Endodermal cell (in vitro differentiated cells): ENCODE measurements at regions not wholly inside any gene's neighbourhood (a gene's known extent, or its start where the extent isn't known, plus 50 kb on each side); places are given as distances from the start of the nearest gene placed in this dataset.

Experiments used
- DNase-seq: peaks from one replicate; pipeline ENCODE4 v3.0.0-alpha.2; 2017
- H3K27ac ChIP-seq: 2 replicates; pipeline ENCODE4 v1.5.1; 2013; ENCODE audit warnings: mild to moderate bottlenecking, low read depth, low read length, moderate library complexity
- H3K27me3 ChIP-seq: 2 replicates; pipeline ENCODE4 v1.6.1; 2013; ENCODE audit warnings: mild to moderate bottlenecking, low read length, moderate library complexity; ENCODE audit not compliant: insufficient read depth, control insufficient read depth, poor library complexity, severe bottlenecking
- H3K36me3 ChIP-seq: 2 replicates; pipeline ENCODE4 v1.7.0; 2013; ENCODE audit warnings: mild to moderate bottlenecking, low read length, moderate library complexity; ENCODE audit not compliant: control insufficient read depth, insufficient read depth
- H3K4me1 ChIP-seq: one replicate; pipeline ENCODE4 v1.7.0; 2013; ENCODE audit warnings: low read length; ENCODE audit not compliant: control insufficient read depth, insufficient read depth
- H3K4me3 ChIP-seq: 2 replicates; pipeline ENCODE4 v1.5.1; 2013; ENCODE audit warnings: mild to moderate bottlenecking, low read length, moderate library complexity
- H3K9ac ChIP-seq: 2 replicates; pipeline ENCODE4 v1.6.1; 2013; ENCODE audit warnings: mild to moderate bottlenecking, low read length, moderate library complexity; ENCODE audit not compliant: poor library complexity, severe bottlenecking; ENCODE audit errors: extremely low read depth
- H3K9me3 ChIP-seq: 2 replicates; pipeline ENCODE4 v1.6.1; 2013; ENCODE audit warnings: mild to moderate bottlenecking, low read length, moderate library complexity; ENCODE audit not compliant: control insufficient read depth
- H3K27ac Mint-ChIP-seq: 2 replicates; pipeline ENCODE4 v1.8.0; 2020; ENCODE audit warnings: mixed read lengths
- H3K27me3 Mint-ChIP-seq: 2 replicates; pipeline ENCODE4 v1.8.0; 2021; ENCODE audit warnings: mild to moderate bottlenecking, mixed read lengths; ENCODE audit not compliant: insufficient read depth
- H3K36me3 Mint-ChIP-seq: 2 replicates; pipeline ENCODE4 v1.8.0; 2020; ENCODE audit warnings: low read depth, mixed read lengths
- H3K4me1 Mint-ChIP-seq: 2 replicates; pipeline ENCODE4 v1.8.0; 2020; ENCODE audit warnings: mixed read lengths
- H3K4me3 Mint-ChIP-seq: 2 replicates; pipeline ENCODE4 v1.8.0; 2020; ENCODE audit warnings: mild to moderate bottlenecking, moderate library complexity, mixed read lengths
- H3K9me3 Mint-ChIP-seq: 2 replicates; pipeline ENCODE4 v1.8.0; 2020; ENCODE audit warnings: mild to moderate bottlenecking, mixed read lengths
- WGBS, 2 experiments: methylation state at CpG; one replicate each; pipeline versions ENCODE4 v1.1.5 to v1.1.7; 2013; ENCODE audit warnings: missing lambda C conversion rate in 2 of 2, mixed read lengths in 1 of 2; ENCODE audit not compliant: insufficient coverage in 1 of 2, insufficient read length in 1 of 2; 5-methylcytosine and 5-hydroxymethylcytosine counted together
- TF ChIP-seq, protein P1 (sequence below): fragments of 200-600 bp; sonication (generic); conservative IDR thresholded peaks from 2 replicates; pipeline ENCODE4 v1.5.0; 2021; ENCODE audit warnings: antibody characterized with exemption, mild to moderate bottlenecking

DNA sequence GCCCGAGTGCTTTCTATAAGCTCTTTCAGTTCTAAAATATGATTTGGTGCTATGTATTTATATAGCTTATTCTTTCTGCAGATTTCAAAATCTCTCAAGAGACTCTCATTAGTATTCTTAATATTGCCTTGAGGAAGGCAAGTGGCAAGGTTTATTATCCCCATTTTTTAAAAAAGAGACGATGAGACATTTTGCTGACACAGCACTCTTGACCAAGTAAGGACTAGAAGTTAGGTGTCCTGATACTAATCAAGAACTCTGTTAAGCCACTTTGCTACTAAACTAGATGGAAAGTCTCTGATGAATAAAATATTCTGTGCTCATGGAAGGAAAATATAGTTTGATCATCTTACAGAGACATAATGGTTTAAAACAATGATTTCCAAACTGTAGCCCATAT, 164.7 kb downstream of the MZT1 start:
- Histone ChIP-seq H3K27ac (no peak overlapping the region), H3K9me3 (no peaks in the 10 kb centered on the region), H3K36me3 (no peaks in the 10 kb centered on the region), H3K4me1 (no peaks in the 10 kb centered on the region), H3K9ac (no peak overlapping the region), H3K4me3 (no peak overlapping the region), H3K27me3 (no peaks in the 10 kb centered on the region)
- DNase-seq, result no peak
- Mint-ChIP-seq H3K4me3 (no peak overlapping the region), H3K27ac (no peak overlapping the region), H3K9me3 (no peaks in the 10 kb centered on the region), H3K27me3 (peaks cover 2% of the 10 kb centered on the region), H3K36me3 (no peaks in the 10 kb centered on the region), H3K4me1 (no peaks in the 10 kb centered on the region)
- 95 to 100% methylated on average over 1 to 2 of the region's 2 CpGs for WGBS, 2 experiments
- TF ChIP-seq, protein P1, sequence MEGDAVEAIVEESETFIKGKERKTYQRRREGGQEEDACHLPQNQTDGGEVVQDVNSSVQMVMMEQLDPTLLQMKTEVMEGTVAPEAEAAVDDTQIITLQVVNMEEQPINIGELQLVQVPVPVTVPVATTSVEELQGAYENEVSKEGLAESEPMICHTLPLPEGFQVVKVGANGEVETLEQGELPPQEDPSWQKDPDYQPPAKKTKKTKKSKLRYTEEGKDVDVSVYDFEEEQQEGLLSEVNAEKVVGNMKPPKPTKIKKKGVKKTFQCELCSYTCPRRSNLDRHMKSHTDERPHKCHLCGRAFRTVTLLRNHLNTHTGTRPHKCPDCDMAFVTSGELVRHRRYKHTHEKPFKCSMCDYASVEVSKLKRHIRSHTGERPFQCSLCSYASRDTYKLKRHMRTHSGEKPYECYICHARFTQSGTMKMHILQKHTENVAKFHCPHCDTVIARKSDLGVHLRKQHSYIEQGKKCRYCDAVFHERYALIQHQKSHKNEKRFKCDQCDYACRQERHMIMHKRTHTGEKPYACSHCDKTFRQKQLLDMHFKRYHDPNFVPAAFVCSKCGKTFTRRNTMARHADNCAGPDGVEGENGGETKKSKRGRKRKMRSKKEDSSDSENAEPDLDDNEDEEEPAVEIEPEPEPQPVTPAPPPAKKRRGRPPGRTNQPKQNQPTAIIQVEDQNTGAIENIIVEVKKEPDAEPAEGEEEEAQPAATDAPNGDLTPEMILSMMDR, result no peak

DNA sequence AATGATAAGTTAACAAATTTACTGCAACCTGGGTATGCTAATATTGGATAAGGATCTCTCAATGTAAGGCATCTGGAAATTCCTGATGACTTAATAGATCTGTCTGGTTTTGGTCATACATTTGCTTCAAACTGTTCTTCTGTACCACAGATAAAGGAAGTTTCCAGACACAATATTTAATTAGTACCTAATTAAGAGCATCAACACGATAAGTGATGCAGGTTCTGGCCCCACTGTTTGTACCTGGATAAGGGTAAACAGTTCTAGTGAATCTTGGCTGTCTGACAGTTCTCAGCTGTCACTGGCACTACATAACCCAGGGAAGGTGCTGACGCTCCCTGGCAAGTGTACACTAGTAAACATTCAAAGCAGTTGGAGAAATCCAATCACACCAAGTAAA, 165.6 kb downstream of the MZT1 start:
- Histone ChIP-seq H3K4me3 (no peak overlapping the region), H3K9me3 (no peaks in the 10 kb centered on the region), H3K36me3 (no peaks in the 10 kb centered on the region), H3K27me3 (no peaks in the 10 kb centered on the region), H3K27ac (no peak overlapping the region), H3K9ac (no peak overlapping the region), H3K4me1 (no peaks in the 10 kb centered on the region)
- Mint-ChIP-seq H3K4me3 (no peak overlapping the region), H3K4me1 (no peaks in the 10 kb centered on the region), H3K9me3 (no peaks in the 10 kb centered on the region), H3K36me3 (no peaks in the 10 kb centered on the region), H3K27ac (no peak overlapping the region), H3K27me3 (peaks cover 2% of the 10 kb centered on the region)
- TF ChIP-seq, protein P1, result no peak
- 94% methylated on average over 2 of the region's 2 CpGs; no CpG with 5 or more reads in 1 of the 2 experiments for WGBS, 2 experiments
- DNase-seq, result no peak

DNA sequence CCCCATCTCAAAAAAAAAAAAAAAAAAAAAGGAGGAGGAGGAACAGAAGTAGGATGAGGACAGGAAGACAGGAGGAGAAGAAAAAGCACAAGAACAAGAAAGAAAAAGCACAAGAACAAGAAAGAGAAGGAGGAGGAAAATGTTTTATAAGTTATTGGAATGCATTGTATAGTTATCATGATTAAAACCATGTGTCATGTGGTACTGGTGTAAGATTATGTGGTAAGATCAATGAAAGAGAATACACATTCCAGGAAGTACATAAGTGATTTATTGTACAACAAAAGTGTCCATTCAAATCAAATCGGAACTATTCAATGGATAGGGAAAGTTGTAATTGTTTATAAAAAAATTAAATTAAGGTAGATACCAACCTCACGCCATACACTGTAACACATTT, 167.7 kb downstream of the MZT1 start:
- Histone ChIP-seq H3K27me3 (no peaks in the 10 kb centered on the region), H3K36me3 (no peaks in the 10 kb centered on the region), H3K4me1 (no peaks in the 10 kb centered on the region), H3K27ac (no peak overlapping the region), H3K4me3 (no peak overlapping the region), H3K9me3 (no peaks in the 10 kb centered on the region), H3K9ac (no peak overlapping the region)
- TF ChIP-seq, protein P1, result no peak
- H3K36me3 Mint-ChIP-seq, result no peaks in the 10 kb centered on the region
- H3K9me3 Mint-ChIP-seq, result no peaks in the 10 kb centered on the region
- no peak for DNase-seq
- no peak overlapping the region for H3K4me3 Mint-ChIP-seq
- H3K4me1 Mint-ChIP-seq, result no peaks in the 10 kb centered on the region
- H3K27ac Mint-ChIP-seq, result no peak overlapping the region
- no CpG with 5 or more reads among the region's 2 CpGs for WGBS, 2 experiments
- H3K27me3 Mint-ChIP-seq, result peaks cover 2% of the 10 kb centered on the region
